ENCODE measurements at regions not wholly inside any gene's neighbourhood (a gene's known extent, or its start where the extent isn't known, plus 50 kb on each side); places are given as distances from the start of the nearest gene placed in this dataset.

- Histone ChIP-seq H2AFZ (ENCODE audit: low read length) (no peak overlapping the region), H3K36me3 (ENCODE audit: control insufficient read depth, insufficient read depth, low read length) (no peaks in the 10 kb centered on the region), H3K79me2 (ENCODE audit: control insufficient read depth, insufficient read depth, low read length) (no peaks in the 10 kb centered on the region), H3K4me2 (ENCODE audit: extremely low read depth, insufficient read depth, low read length) (no peak overlapping the region), H3K4me3 (replicated peaks in 1 of 4; ENCODE audit: control extremely low read depth in 1 of 4, insufficient read depth in 1 of 4, low read depth in 3 of 4, low read length in 4 of 4) (no peak overlapping the region), H3K4me1 (ENCODE audit: control insufficient read depth, extremely low read depth, insufficient read depth, low read length) (no peaks in the 10 kb centered on the region), H3K27me3 (ENCODE audit: control insufficient read depth, insufficient read depth, low read length) (no peaks in the 10 kb centered on the region), H4K20me1 (ENCODE audit: control insufficient read depth, extremely low read depth, insufficient read depth, low read length) (no peaks in the 10 kb centered on the region), H3K9me3 (ENCODE audit: control insufficient read depth, insufficient read depth, low read depth, low read length) (no peaks in the 10 kb centered on the region), H3K9ac (ENCODE audit: insufficient read depth, low read length) (no peak overlapping the region), H3K27ac (ENCODE audit: insufficient read depth, low read length) (no peak overlapping the region)
- no peak for DNase-seq (ENCODE audit: low read depth in 2 of 2)
- TF ChIP-seq EZH2 (IDR thresholded peaks at IDR 0.05; ENCODE audit: low read length, missing control alignments) = no peak
- no peak for TF ChIP-seq CTCF (conservative IDR thresholded peaks at IDR 0.05 in 1 of 2, IDR thresholded peaks at IDR 0.05 in 1 of 2; ENCODE audit: low read depth in 1 of 2, low read length in 2 of 2)
Measured at GRCh38 chr5:94045839-94046782, 304.7 kb upstream of the POU5F2 start.

- Histone ChIP-seq H3K4me2 (ENCODE audit: extremely low read depth, insufficient read depth, low read length) (no peak overlapping the region), H2AFZ (ENCODE audit: low read length) (no peak overlapping the region), H3K4me1 (ENCODE audit: control insufficient read depth, extremely low read depth, insufficient read depth, low read length) (no peaks in the 10 kb centered on the region), H3K27ac (ENCODE audit: insufficient read depth, low read length) (no peak overlapping the region), H3K27me3 (ENCODE audit: control insufficient read depth, insufficient read depth, low read length) (no peaks in the 10 kb centered on the region), H3K36me3 (ENCODE audit: control insufficient read depth, insufficient read depth, low read length) (no peaks in the 10 kb centered on the region), H3K9me3 (ENCODE audit: control insufficient read depth, insufficient read depth, low read depth, low read length) (no peaks in the 10 kb centered on the region), H4K20me1 (ENCODE audit: control insufficient read depth, extremely low read depth, insufficient read depth, low read length) (no peaks in the 10 kb centered on the region), H3K4me3 (replicated peaks in 1 of 4; ENCODE audit: control extremely low read depth in 1 of 4, insufficient read depth in 1 of 4, low read depth in 3 of 4, low read length in 4 of 4) (no peak overlapping the region), H3K79me2 (ENCODE audit: control insufficient read depth, insufficient read depth, low read length) (no peaks in the 10 kb centered on the region), H3K9ac (ENCODE audit: insufficient read depth, low read length) (no peak overlapping the region)
- DNase-seq (ENCODE audit: low read depth in 2 of 2) = no peak
- TF ChIP-seq EZH2 (IDR thresholded peaks at IDR 0.05; ENCODE audit: low read length, missing control alignments) (no peak), CTCF (conservative IDR thresholded peaks at IDR 0.05 in 1 of 2, IDR thresholded peaks at IDR 0.05 in 1 of 2; ENCODE audit: low read depth in 1 of 2, low read length in 2 of 2) (no peak)
Measured at GRCh38 chr5:94043311-94043710, 301.9 kb upstream of the POU5F2 start.

- no peak overlapping the region for H3K4me3 ChIP-seq (replicated peaks in 1 of 4; ENCODE audit: control extremely low read depth in 1 of 4, insufficient read depth in 1 of 4, low read depth in 3 of 4, low read length in 4 of 4)
- DNase-seq (ENCODE audit: low read depth in 2 of 2) = no peak
- H3K9ac ChIP-seq (ENCODE audit: insufficient read depth, low read length) = no peak overlapping the region
- no peaks in the 10 kb centered on the region for H3K79me2 ChIP-seq (ENCODE audit: control insufficient read depth, insufficient read depth, low read length)
- TF ChIP-seq EZH2 (IDR thresholded peaks at IDR 0.05; ENCODE audit: low read length, missing control alignments) = no peak
- no peak overlapping the region for H3K27ac ChIP-seq (ENCODE audit: insufficient read depth, low read length)
- H3K4me1 ChIP-seq (ENCODE audit: control insufficient read depth, extremely low read depth, insufficient read depth, low read length) = no peaks in the 10 kb centered on the region
- no peaks in the 10 kb centered on the region for H3K36me3 ChIP-seq (ENCODE audit: control insufficient read depth, insufficient read depth, low read length)
- H2AFZ ChIP-seq (ENCODE audit: low read length) = no peak overlapping the region
- no peaks in the 10 kb centered on the region for H3K27me3 ChIP-seq (ENCODE audit: control insufficient read depth, insufficient read depth, low read length)
- no peaks in the 10 kb centered on the region for H3K9me3 ChIP-seq (ENCODE audit: control insufficient read depth, insufficient read depth, low read depth, low read length)
- no peaks in the 10 kb centered on the region for H4K20me1 ChIP-seq (ENCODE audit: control insufficient read depth, extremely low read depth, insufficient read depth, low read length)
- H3K4me2 ChIP-seq (ENCODE audit: extremely low read depth, insufficient read depth, low read length) = no peak overlapping the region
Measured at GRCh38 chr5:94040591-94041148, 299.3 kb upstream of the POU5F2 start.
